ENCODE measurements at regions not wholly inside any gene's neighbourhood (a gene's known extent, or its start where the extent isn't known, plus 50 kb on each side); places are given as distances from the start of the nearest gene placed in this dataset.
A peak's percentile ranks its signal among the peaks of the same experiment; 100 is the strongest.

DNA sequence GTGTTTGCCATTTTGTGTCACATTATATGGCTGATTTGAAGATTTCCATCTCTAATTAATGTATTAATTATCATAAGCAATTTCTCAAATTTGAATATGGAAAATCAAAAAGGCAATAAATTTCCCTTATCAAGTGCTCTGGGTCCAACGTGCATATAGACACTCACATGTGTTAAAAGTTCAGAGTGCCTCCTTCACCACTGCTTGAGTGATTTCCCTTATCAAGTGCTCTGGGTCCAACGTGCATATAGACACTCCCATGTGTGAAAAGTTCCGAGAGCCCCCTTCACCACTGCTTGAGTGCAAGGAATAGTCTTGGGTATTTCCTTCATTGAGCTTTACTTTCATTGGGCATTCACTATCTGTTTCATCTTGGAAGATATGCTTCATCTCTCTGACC lies 421.0 kb upstream of the ZNF717 start:
- 1% methylated on average over 3 of the region's 3 CpGs for WGBS (ENCODE audit: insufficient coverage, insufficient replicate concordance, low lambda C conversion rate, missing lambda C conversion rate)
- H3K9ac ChIP-seq (ENCODE audit: control insufficient read depth, insufficient read depth, low read length) = no peak overlapping the region
- ChIA-PET POLR2A (no interaction called here), CTCF (no interaction called here), RAD21 (ENCODE audit: unreplicated experiment) (no interaction called here), SMC1A (ENCODE audit: uncharacterized antibody, unreplicated experiment) (no interaction called here)
- no peak overlapping the region for H2AFZ ChIP-seq (ENCODE audit: control insufficient read depth, low read depth, low read length)
- H3K27ac ChIP-seq (ENCODE audit: control insufficient read depth, insufficient read depth) = no peak overlapping the region
- no peak overlapping the region for H3K4me2 ChIP-seq (ENCODE audit: control insufficient read depth, insufficient read depth)
- ATAC-seq (no peak), FAIRE-seq (no peak), DNase-seq (ENCODE audit: low read depth, low spot score) (no peak)
- in situ Hi-C loops (cut with MboI) (no loop called here), intact Hi-C loops (cut with micrococcal nuclease; ENCODE audit: unreplicated experiment) (no loop called here)
- BruUV-seq (replicated peaks) = no TSS peak
- no peaks in the 10 kb centered on the region for H3K36me3 ChIP-seq (ENCODE audit: control insufficient read depth in 2 of 2, insufficient read depth in 2 of 2, low read length in 1 of 2)
- H3K4me3 ChIP-seq = no peak overlapping the region
- no peaks in the 10 kb centered on the region for H3K27me3 ChIP-seq (replicated peaks in 1 of 2; ENCODE audit: control insufficient read depth in 2 of 2, insufficient read depth in 2 of 2, low read length in 1 of 2)
- no peaks in the 10 kb centered on the region for H3K9me3 ChIP-seq (replicated peaks; ENCODE audit: control insufficient read depth, insufficient read depth, low read length)
- no peak for TF ChIP-seq SIN3A (IDR thresholded peaks at IDR 0.05; ENCODE audit: low read depth, low read length)
- no peak for TF ChIP-seq EGR1 (IDR thresholded peaks at IDR 0.05; ENCODE audit: borderline replicate concordance in 1 of 2, low read depth in 2 of 2, low read length in 2 of 2)
- TF ChIP-seq, protein P1, sequence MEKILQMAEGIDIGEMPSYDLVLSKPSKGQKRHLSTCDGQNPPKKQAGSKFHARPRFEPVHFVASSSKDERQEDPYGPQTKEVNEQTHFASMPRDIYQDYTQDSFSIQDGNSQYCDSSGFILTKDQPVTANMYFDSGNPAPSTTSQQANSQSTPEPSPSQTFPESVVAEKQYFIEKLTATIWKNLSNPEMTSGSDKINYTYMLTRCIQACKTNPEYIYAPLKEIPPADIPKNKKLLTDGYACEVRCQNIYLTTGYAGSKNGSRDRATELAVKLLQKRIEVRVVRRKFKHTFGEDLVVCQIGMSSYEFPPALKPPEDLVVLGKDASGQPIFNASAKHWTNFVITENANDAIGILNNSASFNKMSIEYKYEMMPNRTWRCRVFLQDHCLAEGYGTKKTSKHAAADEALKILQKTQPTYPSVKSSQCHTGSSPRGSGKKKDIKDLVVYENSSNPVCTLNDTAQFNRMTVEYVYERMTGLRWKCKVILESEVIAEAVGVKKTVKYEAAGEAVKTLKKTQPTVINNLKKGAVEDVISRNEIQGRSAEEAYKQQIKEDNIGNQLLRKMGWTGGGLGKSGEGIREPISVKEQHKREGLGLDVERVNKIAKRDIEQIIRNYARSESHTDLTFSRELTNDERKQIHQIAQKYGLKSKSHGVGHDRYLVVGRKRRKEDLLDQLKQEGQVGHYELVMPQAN (conservative IDR thresholded peaks at IDR 0.05) = no peak
- TF ChIP-seq MEF2A (IDR thresholded peaks at IDR 0.05; ENCODE audit: insufficient read depth, low read depth, low read length) = no peak
- TF ChIP-seq CBX3 (IDR thresholded peaks at IDR 0.05; ENCODE audit: borderline replicate concordance, low read depth) = no peak
- no peaks in the 10 kb centered on the region for H3K79me2 ChIP-seq (ENCODE audit: control insufficient read depth, insufficient read depth, low read length)
- H4K20me1 ChIP-seq (ENCODE audit: control insufficient read depth, insufficient read depth) = no peaks in the 10 kb centered on the region
- no peaks in the 10 kb centered on the region for H3K4me1 ChIP-seq (ENCODE audit: control insufficient read depth, insufficient read depth, low read length)

DNA sequence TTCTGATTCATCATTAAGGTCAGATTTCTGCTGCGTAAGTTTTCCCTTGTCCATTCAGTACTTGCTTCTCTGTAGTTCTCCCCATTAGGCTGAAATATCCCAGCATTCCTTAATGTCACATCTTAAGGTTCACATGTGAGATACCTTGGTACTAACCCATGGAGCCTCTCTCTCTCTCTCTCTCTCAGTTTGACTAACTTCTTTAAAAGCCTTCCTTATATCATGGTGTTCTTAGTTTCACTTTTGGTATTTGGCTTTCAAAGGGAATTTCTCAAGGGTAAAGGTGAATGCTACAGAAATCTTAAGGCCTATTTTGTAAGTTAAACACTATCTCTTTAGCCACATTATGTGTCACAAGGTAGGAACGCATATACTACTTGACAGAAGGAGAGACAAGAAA lies 427.3 kb upstream of the ZNF717 start:
- in situ Hi-C loops (cut with MboI) (no loop called here), intact Hi-C loops (cut with micrococcal nuclease; ENCODE audit: unreplicated experiment) (no loop called here)
- H3K9ac ChIP-seq (ENCODE audit: control insufficient read depth, insufficient read depth, low read length) = no peak overlapping the region
- ATAC-seq = peak; percentile 54
- H3K4me2 ChIP-seq (ENCODE audit: control insufficient read depth, insufficient read depth) = no peak overlapping the region
- ChIA-PET SMC1A (ENCODE audit: uncharacterized antibody, unreplicated experiment) (no interaction called here), RAD21 (ENCODE audit: unreplicated experiment) (no interaction called here), CTCF (interaction anchor here (0.6 kb wide), 1 partner anchor 325 kb away, joined by 3 read pairs; no protein-coding TSS in a partner anchor), POLR2A (no interaction called here)
- 15% methylated on average over 2 of the region's 2 CpGs for WGBS (ENCODE audit: insufficient coverage, insufficient replicate concordance, low lambda C conversion rate, missing lambda C conversion rate)
- BruUV-seq (replicated peaks) = no TSS peak
- no peaks in the 10 kb centered on the region for H3K79me2 ChIP-seq (ENCODE audit: control insufficient read depth, insufficient read depth, low read length)
- no peaks in the 10 kb centered on the region for H3K4me1 ChIP-seq (ENCODE audit: control insufficient read depth, insufficient read depth, low read length)
- no peaks in the 10 kb centered on the region for H4K20me1 ChIP-seq (ENCODE audit: control insufficient read depth, insufficient read depth)
- no peak for FAIRE-seq
- H3K4me3 ChIP-seq = no peak overlapping the region
- H3K27me3 ChIP-seq (replicated peaks in 1 of 2; ENCODE audit: control insufficient read depth in 2 of 2, insufficient read depth in 2 of 2, low read length in 1 of 2) = no peaks in the 10 kb centered on the region
- H2AFZ ChIP-seq (ENCODE audit: control insufficient read depth, low read depth, low read length) = no peak overlapping the region
- no peak overlapping the region for H3K27ac ChIP-seq (ENCODE audit: control insufficient read depth, insufficient read depth)
- no peaks in the 10 kb centered on the region for H3K9me3 ChIP-seq (replicated peaks; ENCODE audit: control insufficient read depth, insufficient read depth, low read length)
- H3K36me3 ChIP-seq (ENCODE audit: control insufficient read depth in 2 of 2, insufficient read depth in 2 of 2, low read length in 1 of 2) = no peaks in the 10 kb centered on the region
- no peak for DNase-seq (ENCODE audit: low read depth, low spot score)
- TF ChIP-seq, protein P2, sequence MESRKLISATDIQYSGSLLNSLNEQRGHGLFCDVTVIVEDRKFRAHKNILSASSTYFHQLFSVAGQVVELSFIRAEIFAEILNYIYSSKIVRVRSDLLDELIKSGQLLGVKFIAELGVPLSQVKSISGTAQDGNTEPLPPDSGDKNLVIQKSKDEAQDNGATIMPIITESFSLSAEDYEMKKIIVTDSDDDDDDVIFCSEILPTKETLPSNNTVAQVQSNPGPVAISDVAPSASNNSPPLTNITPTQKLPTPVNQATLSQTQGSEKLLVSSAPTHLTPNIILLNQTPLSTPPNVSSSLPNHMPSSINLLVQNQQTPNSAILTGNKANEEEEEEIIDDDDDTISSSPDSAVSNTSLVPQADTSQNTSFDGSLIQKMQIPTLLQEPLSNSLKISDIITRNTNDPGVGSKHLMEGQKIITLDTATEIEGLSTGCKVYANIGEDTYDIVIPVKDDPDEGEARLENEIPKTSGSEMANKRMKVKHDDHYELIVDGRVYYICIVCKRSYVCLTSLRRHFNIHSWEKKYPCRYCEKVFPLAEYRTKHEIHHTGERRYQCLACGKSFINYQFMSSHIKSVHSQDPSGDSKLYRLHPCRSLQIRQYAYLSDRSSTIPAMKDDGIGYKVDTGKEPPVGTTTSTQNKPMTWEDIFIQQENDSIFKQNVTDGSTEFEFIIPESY (IDR thresholded peaks at IDR 0.05) = no peak
- TF ChIP-seq, protein P3, sequence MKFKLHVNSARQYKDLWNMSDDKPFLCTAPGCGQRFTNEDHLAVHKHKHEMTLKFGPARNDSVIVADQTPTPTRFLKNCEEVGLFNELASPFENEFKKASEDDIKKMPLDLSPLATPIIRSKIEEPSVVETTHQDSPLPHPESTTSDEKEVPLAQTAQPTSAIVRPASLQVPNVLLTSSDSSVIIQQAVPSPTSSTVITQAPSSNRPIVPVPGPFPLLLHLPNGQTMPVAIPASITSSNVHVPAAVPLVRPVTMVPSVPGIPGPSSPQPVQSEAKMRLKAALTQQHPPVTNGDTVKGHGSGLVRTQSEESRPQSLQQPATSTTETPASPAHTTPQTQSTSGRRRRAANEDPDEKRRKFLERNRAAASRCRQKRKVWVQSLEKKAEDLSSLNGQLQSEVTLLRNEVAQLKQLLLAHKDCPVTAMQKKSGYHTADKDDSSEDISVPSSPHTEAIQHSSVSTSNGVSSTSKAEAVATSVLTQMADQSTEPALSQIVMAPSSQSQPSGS (IDR thresholded peaks at IDR 0.05; ENCODE audit: low read length) = no peak
- TF ChIP-seq, protein P4, sequence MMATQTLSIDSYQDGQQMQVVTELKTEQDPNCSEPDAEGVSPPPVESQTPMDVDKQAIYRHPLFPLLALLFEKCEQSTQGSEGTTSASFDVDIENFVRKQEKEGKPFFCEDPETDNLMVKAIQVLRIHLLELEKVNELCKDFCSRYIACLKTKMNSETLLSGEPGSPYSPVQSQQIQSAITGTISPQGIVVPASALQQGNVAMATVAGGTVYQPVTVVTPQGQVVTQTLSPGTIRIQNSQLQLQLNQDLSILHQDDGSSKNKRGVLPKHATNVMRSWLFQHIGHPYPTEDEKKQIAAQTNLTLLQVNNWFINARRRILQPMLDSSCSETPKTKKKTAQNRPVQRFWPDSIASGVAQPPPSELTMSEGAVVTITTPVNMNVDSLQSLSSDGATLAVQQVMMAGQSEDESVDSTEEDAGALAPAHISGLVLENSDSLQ (IDR thresholded peaks at IDR 0.05) = no peak
- no peak for TF ChIP-seq GATAD2B (conservative IDR thresholded peaks at IDR 0.05; ENCODE audit: low read depth)
